ENCODE measurements at regions not wholly inside any gene's neighbourhood (a gene's known extent, or its start where the extent isn't known, plus 50 kb on each side); places are given as distances from the start of the nearest gene placed in this dataset.

- H3K4me3 Mint-ChIP-seq: no peak overlapping the region
- Histone ChIP-seq H3K79me2 (ENCODE audit: low read depth) (no peaks in the 10 kb centered on the region), H2AFZ (replicated peaks) (peak overlapping the region; percentile 45), H3K27ac (no peak overlapping the region), H3K4me2 (no peak overlapping the region), H3K27me3 (no peaks in the 10 kb centered on the region), H4K20me1 (ENCODE audit: low read depth) (no peaks in the 10 kb centered on the region), H3K4me3 (no peak overlapping the region), H3K9me3 (ENCODE audit: low read depth) (no peaks in the 10 kb centered on the region), H3K4me1 (no peaks in the 10 kb centered on the region), H3F3A (ENCODE audit: low read depth) (no peaks in the 10 kb centered on the region), H3K9ac (no peak overlapping the region), H3K36me3 (no peaks in the 10 kb centered on the region)
- no peaks in the 10 kb centered on the region for H3K36me3 Mint-ChIP-seq
- TF ChIP-seq EZH2phosphoT487 (IDR thresholded peaks at IDR 0.05) (no peak), EZH2 (IDR thresholded peaks at IDR 0.05) (no peak), CTCF (IDR thresholded peaks at IDR 0.05) (peak; percentile 32)
- peak; percentile 30 for DNase-seq (ENCODE audit: low spot score)
- H3K27me3 Mint-ChIP-seq (ENCODE audit: insufficient read depth, low read depth): peaks cover 3% of the 10 kb centered on the region
- H3K9me3 Mint-ChIP-seq: peaks cover 2% of the 10 kb centered on the region
- peak overlapping the region; percentile 14 for H3K27ac Mint-ChIP-seq
- H3K4me1 Mint-ChIP-seq: peaks cover 7% of the 10 kb centered on the region
Measured at GRCh38 chr6:130676077-130676772, 151.0 kb upstream of the SMLR1 start.

GRCh38 chr6:130676773-130677144 lies 150.4 kb upstream of the SMLR1 start:
- Histone ChIP-seq H3K9ac (no peak overlapping the region), H3K36me3 (no peaks in the 10 kb centered on the region), H3K4me2 (no peak overlapping the region), H3F3A (ENCODE audit: low read depth) (no peaks in the 10 kb centered on the region), H4K20me1 (ENCODE audit: low read depth) (no peaks in the 10 kb centered on the region), H3K4me3 (no peak overlapping the region), H3K9me3 (ENCODE audit: low read depth) (no peaks in the 10 kb centered on the region), H3K27me3 (no peaks in the 10 kb centered on the region), H3K79me2 (ENCODE audit: low read depth) (no peaks in the 10 kb centered on the region), H3K4me1 (no peaks in the 10 kb centered on the region), H3K27ac (no peak overlapping the region), H2AFZ (replicated peaks) (peak overlapping the region; percentile 45)
- DNase-seq (ENCODE audit: low spot score): no peak
- no peaks in the 10 kb centered on the region for H3K36me3 Mint-ChIP-seq
- no peak overlapping the region for H3K4me3 Mint-ChIP-seq
- no peaks in the 10 kb centered on the region for H3K27me3 Mint-ChIP-seq (ENCODE audit: insufficient read depth, low read depth)
- TF ChIP-seq EZH2phosphoT487 (IDR thresholded peaks at IDR 0.05) (no peak), EZH2 (IDR thresholded peaks at IDR 0.05) (no peak), CTCF (IDR thresholded peaks at IDR 0.05) (no peak)
- H3K27ac Mint-ChIP-seq: no peak overlapping the region
- peaks cover 2% of the 10 kb centered on the region for H3K9me3 Mint-ChIP-seq
- H3K4me1 Mint-ChIP-seq: peaks cover 4% of the 10 kb centered on the region

- Histone ChIP-seq H3K27me3 (no peaks in the 10 kb centered on the region), H3K9ac (no peak overlapping the region), H3K36me3 (no peaks in the 10 kb centered on the region), H3K4me3 (no peak overlapping the region), H3K4me2 (no peak overlapping the region), H3K27ac (no peak overlapping the region), H3K9me3 (ENCODE audit: low read depth) (no peaks in the 10 kb centered on the region), H4K20me1 (ENCODE audit: low read depth) (no peaks in the 10 kb centered on the region), H2AFZ (replicated peaks) (no peak overlapping the region), H3F3A (ENCODE audit: low read depth) (no peaks in the 10 kb centered on the region), H3K4me1 (no peaks in the 10 kb centered on the region), H3K79me2 (ENCODE audit: low read depth) (no peaks in the 10 kb centered on the region)
- Mint-ChIP-seq H3K27ac (no peak overlapping the region), H3K4me3 (no peak overlapping the region), H3K27me3 (ENCODE audit: insufficient read depth, low read depth) (no peaks in the 10 kb centered on the region), H3K4me1 (peaks cover 4% of the 10 kb centered on the region), H3K9me3 (no peaks in the 10 kb centered on the region), H3K36me3 (no peaks in the 10 kb centered on the region)
- DNase-seq (ENCODE audit: low spot score): no peak
- TF ChIP-seq EZH2 (IDR thresholded peaks at IDR 0.05) (no peak), CTCF (IDR thresholded peaks at IDR 0.05) (no peak), EZH2phosphoT487 (IDR thresholded peaks at IDR 0.05) (no peak)
Measured at GRCh38 chr6:130677312-130677711, 149.9 kb upstream of the SMLR1 start.
